Right ventricle myocardium inferior (tissue), 1 donor: ENCODE measurements at regions not wholly inside any gene's neighbourhood (a gene's known extent, or its start where the extent isn't known, plus 50 kb on each side); places are given as distances from the start of the nearest gene placed in this dataset.
"Not testable (repeated sequence)": the region's sequence is repeated elsewhere in the genome, so short reads cannot be mapped to it uniquely, and the experiment has no call there.

Experiments used
- ATAC-seq: fragments of 200-7000 bp; cut with Tn5 transposase; one replicate; pipeline ENCODE4 v1.9.1; 2020; ENCODE audit warnings: mild to moderate bottlenecking, moderate library complexity
- DNase-seq: peaks from one replicate; pipeline ENCODE4 v3.0.0; 2021; ENCODE audit errors: missing footprints
- intact Hi-C: fragments of 100-400 bp; cut with DNase I; formaldehyde crosslinking; loops from one replicate; pipeline ENCODE4 v1.11.0; 2022
- donor health status: DM: no; HTN: yes; CAD: no; lungs with severe emphysema.

DNA sequence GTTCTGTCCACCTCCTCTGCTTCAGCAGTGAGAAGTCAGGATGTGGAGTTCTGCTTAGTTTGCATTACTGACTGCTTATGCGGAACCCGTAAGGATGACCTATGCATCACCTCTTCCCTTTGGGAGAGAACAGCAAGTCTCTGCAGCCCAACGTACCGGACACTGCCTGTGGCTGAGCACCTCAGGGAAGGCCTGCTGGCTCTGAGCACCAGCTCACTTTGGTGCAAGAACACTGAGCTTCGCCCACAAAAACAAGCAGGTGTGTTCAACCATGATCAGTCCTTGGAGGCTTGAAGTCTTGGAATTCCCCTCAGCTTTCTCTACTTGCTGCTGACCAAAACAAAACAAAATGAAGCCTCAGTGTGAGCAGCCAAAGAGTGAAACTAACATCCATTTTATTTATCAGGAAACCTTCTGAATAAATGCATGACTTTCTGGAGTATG is 52.7 kb upstream of the NCK2 start:
- intact Hi-C loops = no loop called here
- DNase-seq (no peak), ATAC-seq (no peak)

GRCh38 chr2:105690566-105690965 is 54.1 kb upstream of the NCK2 start:
- intact Hi-C loops = no loop called here
- DNase-seq (no peak), ATAC-seq (no peak)

GRCh38 chr2:105689484-105689883 is 55.2 kb upstream of the NCK2 start:
- no peak for ATAC-seq
- intact Hi-C loops = no loop called here

GRCh38 chr2:105688946-105689345 is 55.8 kb upstream of the NCK2 start:
- DNase-seq = no peak
- ATAC-seq = no peak
- intact Hi-C loops = no loop called here

More at GRCh38 chr2:105689484-105689883, 55.2 kb upstream of the NCK2 start:
- DNase-seq = no peak

- intact Hi-C loops = no loop called here
- DNase-seq = no peak
- no peak for ATAC-seq
Observed at GRCh38 chr2:105686588-105686987, 58.1 kb upstream of the NCK2 start.

DNA sequence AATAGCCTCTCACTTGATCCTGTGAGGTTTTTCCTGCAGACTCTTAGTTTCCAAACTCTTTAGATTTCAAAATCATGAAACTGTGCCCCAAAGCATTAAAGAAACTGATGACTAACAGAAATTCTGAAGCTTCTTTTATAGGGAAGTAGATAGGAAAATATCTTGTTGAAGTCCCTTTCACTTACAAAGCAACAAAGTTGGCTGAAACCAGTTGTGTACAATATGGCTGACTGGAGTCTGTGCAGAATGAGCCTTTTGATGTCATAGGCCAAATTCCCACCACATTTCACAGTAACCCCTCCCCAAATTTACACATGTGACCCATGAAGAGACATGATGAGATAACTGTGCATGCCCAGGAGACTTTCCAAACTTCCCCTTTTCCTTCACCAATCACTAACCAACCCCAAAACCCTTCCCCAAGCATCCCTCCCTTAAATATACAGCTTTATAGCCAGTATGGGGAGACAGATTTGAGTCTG is 61.7 kb upstream of the NCK2 start:
- no peak for ATAC-seq
- intact Hi-C loops = no loop called here

GRCh38 chr2:105682401-105682800 is 62.3 kb upstream of the NCK2 start:
- intact Hi-C loops = no loop called here
- ATAC-seq = no peak
- DNase-seq = no peak

More for the DNA sequence above, 61.7 kb upstream of the NCK2 start:
- DNase-seq = no peak

DNA sequence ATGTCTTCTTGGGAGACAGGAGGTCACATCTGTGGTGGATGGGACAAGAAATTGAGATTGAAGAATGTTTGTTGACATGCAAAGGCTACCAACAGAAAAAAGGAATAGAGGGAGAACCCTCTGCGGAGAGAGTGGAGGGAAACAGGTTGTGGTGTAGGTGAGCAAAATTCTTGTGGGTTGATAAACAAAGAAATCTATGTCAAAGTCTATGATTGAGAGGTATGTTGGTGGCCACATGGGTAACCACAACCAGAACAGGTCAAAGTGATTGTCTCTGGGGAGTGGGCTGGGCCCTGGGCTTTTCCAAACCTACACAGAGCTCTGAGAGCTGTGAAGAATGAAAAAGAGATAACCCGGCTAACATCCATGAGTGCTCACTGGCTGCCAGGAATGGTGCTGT is 62.8 kb upstream of the NCK2 start:
- DNase-seq (no peak), ATAC-seq (no peak)
- intact Hi-C loops = no loop called here

- intact Hi-C loops = no loop called here
- no peak for DNase-seq
- no peak for ATAC-seq
Observed at GRCh38 chr2:105680357-105680756, 64.4 kb upstream of the NCK2 start.

DNA sequence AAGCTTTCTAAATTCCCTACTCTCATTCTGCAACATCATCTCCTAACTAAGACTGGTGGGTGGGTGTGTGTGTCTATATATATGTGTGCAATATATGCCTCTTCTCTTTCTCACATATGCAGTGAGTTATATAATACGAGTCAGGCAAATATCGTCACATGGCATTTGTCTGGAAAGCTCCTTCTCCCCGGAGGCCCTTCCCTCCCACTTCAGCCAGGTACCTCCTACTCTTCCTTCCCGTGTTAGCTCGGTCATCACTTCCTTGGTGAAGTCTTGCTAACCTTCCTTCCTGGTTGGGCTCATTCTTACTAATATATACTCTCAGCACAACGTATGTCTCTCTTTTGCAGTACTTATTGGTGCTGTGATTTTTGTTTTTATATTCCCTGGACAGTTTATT is 66.4 kb upstream of the NCK2 start:
- DNase-seq (no peak), ATAC-seq (no peak)
- intact Hi-C loops = no loop called here

- DNase-seq (no peak), ATAC-seq (no peak)
- intact Hi-C loops = no loop called here
Observed at GRCh38 chr2:105677901-105678300, 66.8 kb upstream of the NCK2 start.

DNA sequence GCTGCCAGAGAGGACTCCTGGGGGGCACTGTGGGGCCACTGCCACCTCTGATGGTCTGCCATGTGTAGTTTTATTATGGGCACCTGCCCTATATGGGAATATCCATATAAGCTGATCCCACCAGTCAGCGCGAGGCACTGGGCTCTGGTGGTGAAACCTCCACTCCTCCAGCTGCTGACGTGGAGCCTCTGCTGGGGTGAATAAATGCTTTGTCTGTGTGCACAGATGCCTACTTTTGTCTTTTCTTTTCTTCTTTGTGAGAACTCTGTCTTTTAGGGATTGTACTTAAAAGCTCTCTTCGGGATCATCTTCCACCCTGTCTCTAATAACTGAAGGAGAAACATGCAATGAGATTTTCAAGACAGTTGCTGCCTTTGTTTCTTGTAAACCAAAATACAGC is 68.9 kb upstream of the NCK2 start:
- DNase-seq (no peak), ATAC-seq (no peak)
- intact Hi-C loops = no loop called here

GRCh38 chr2:105674859-105675541 is 69.7 kb upstream of the NCK2 start:
- DNase-seq = no peak
- intact Hi-C loops = no loop called here
- ATAC-seq = no peak

- intact Hi-C loops = no loop called here
- DNase-seq (no peak), ATAC-seq (peak; percentile 53)
Observed at GRCh38 chr2:105674401-105674800, 70.3 kb upstream of the NCK2 start.

DNA sequence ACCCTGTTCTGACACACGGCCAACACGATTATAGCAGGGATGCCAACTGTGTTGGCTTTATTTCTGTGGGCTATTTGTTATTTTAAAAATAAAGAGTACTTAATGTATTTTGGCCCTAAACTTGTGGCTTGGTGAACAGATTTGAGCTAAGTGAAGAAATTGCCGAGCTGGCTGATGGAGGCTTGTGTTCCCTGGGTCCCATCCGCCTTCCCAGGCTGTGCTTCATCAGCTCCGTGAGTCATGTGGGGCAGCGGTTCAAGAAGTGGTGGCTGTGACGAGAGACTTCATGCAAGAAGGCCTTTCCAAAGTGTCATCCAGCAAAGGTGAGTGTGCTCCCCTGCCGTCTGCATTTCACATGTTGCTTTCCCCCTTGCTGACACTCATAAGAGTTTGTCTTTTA is 73.6 kb upstream of the NCK2 start:
- peak; percentile 79 for ATAC-seq
- intact Hi-C loops = no loop called here
- peak; percentile 72 for DNase-seq

GRCh38 chr2:105669384-105669891 is 75.3 kb upstream of the NCK2 start:
- intact Hi-C loops = no loop called here
- ATAC-seq (no peak), DNase-seq (no peak)

- intact Hi-C loops = no loop called here
- DNase-seq (no peak), ATAC-seq (no peak)
Observed at GRCh38 chr2:105665480-105665879, 79.2 kb upstream of the NCK2 start.

GRCh38 chr2:105660489-105660888 is 84.2 kb upstream of the NCK2 start:
- no peak for DNase-seq
- no peak for ATAC-seq
- intact Hi-C loops = no loop called here

- ATAC-seq, DNase-seq, intact Hi-C loops: not testable (repeated sequence)
Observed at GRCh38 chr2:105655723-105656606, 88.7 kb upstream of the NCK2 start.

GRCh38 chr2:105655244-105655643 is 89.5 kb upstream of the NCK2 start:
- ATAC-seq (no peak), DNase-seq (no peak)
- intact Hi-C loops = no loop called here
